ENCODE measurements at regions not wholly inside any gene's neighbourhood (a gene's known extent, or its start where the extent isn't known, plus 50 kb on each side); places are given as distances from the start of the nearest gene placed in this dataset.

GRCh38 chr12:125434131-125434530 is 368.9 kb downstream of the AACS start:
- no peak for DNase-seq (ENCODE audit: low spot score)

GRCh38 chr12:125434936-125435443 is 369.8 kb downstream of the AACS start:
- DNase-seq (ENCODE audit: low spot score) = no peak

- DNase-seq (ENCODE audit: low spot score) = no peak
Measured at GRCh38 chr12:125435871-125436270, 370.6 kb downstream of the AACS start.

GRCh38 chr12:125436686-125437085 is 371.5 kb downstream of the AACS start:
- no peak for DNase-seq (ENCODE audit: low spot score)

- DNase-seq (ENCODE audit: low spot score) = no peak
Measured at GRCh38 chr12:125440399-125440798, 375.2 kb downstream of the AACS start.

- no peak for DNase-seq (ENCODE audit: low spot score)
Measured at GRCh38 chr12:125443341-125443740, 378.1 kb downstream of the AACS start.

- DNase-seq (ENCODE audit: low spot score) = no peak
Measured at GRCh38 chr12:125451408-125451807, 386.2 kb downstream of the AACS start.

GRCh38 chr12:125453751-125454150 is 388.5 kb downstream of the AACS start:
- DNase-seq (ENCODE audit: low spot score) = no peak

GRCh38 chr12:125454291-125454690 is 389.1 kb downstream of the AACS start:
- DNase-seq (ENCODE audit: low spot score) = no peak

GRCh38 chr12:125454786-125455480 is 389.7 kb downstream of the AACS start:
- DNase-seq (ENCODE audit: low spot score) = no peak

- DNase-seq (ENCODE audit: low spot score) = no peak
Measured at GRCh38 chr12:125455556-125455955, 390.3 kb downstream of the AACS start.

- DNase-seq (ENCODE audit: low spot score) = no peak
Measured at GRCh38 chr12:125458552-125459268, 393.5 kb downstream of the AACS start.

GRCh38 chr12:125461831-125462230 is 396.6 kb downstream of the AACS start:
- DNase-seq (ENCODE audit: low spot score) = no peak

GRCh38 chr12:125463386-125463785 is 398.2 kb downstream of the AACS start:
- DNase-seq (ENCODE audit: low spot score) = no peak

GRCh38 chr12:125467363-125467762 is 402.1 kb downstream of the AACS start:
- DNase-seq (ENCODE audit: low spot score) = no peak

- DNase-seq (ENCODE audit: low spot score) = no peak
Measured at GRCh38 chr12:125469683-125470082, 404.4 kb downstream of the AACS start.

- DNase-seq (ENCODE audit: low spot score) = no peak
Measured at GRCh38 chr12:125470838-125471783, 405.9 kb downstream of the AACS start.

- no peak for DNase-seq (ENCODE audit: low spot score)
Measured at GRCh38 chr12:125473501-125473900, 408.3 kb downstream of the AACS start.

GRCh38 chr12:125487336-125487735 is 422.1 kb downstream of the AACS start:
- no peak for DNase-seq (ENCODE audit: low spot score)

GRCh38 chr12:125491553-125491952 is 426.3 kb downstream of the AACS start:
- no peak for DNase-seq (ENCODE audit: low spot score)

- no peak for DNase-seq (ENCODE audit: low spot score)
Measured at GRCh38 chr12:125492354-125493270, 427.4 kb downstream of the AACS start.
